Stomach (tissue), 8 donors: ENCODE measurements at regions not wholly inside any gene's neighbourhood (a gene's known extent, or its start where the extent isn't known, plus 50 kb on each side); places are given as distances from the start of the nearest gene placed in this dataset.

Experiments used
- DNase-seq, 2 donors: peaks; one replicate each; pipeline versions ENCODE4 v3.0.0 to v3.0.0-alpha.2; 2013 to 2019
- H3K27ac ChIP-seq, 5 donors: fragments of 200-600 bp in 4 of 5; sonication (generic) in 4 of 5; one replicate each; pipeline ENCODE4 v1.5.1; 2013 to 2019; ENCODE audit warnings: mild to moderate bottlenecking in 1 of 5, moderate library complexity in 1 of 5
- H3K27me3 ChIP-seq, 3 donors: fragments of 200-600 bp; sonication (generic); one replicate each; pipeline ENCODE4 v1.5.1; 2017 to 2019; ENCODE audit warnings: mixed run types in 1 of 3
- H3K36me3 ChIP-seq, 4 donors: fragments of 200-600 bp; sonication (generic); 1 replicate in 3 of 4; 2 replicates in 1 of 4; pipeline ENCODE4 v1.5.1; 2016 to 2019
- H3K4me1 ChIP-seq, 4 donors: fragments of 200-600 bp; sonication (generic); one replicate each; pipeline ENCODE4 v1.5.1; 2016 to 2019
- H3K4me3 ChIP-seq, 4 donors: fragments of 200-600 bp; sonication (generic) in 3 of 4; one replicate each; pipeline ENCODE4 v1.5.1; 2016 to 2019; ENCODE audit warnings: mild to moderate bottlenecking in 1 of 4
- H3K9me3 ChIP-seq, 4 donors: fragments of 200-600 bp; sonication (generic); one replicate each; pipeline ENCODE4 v1.5.1; 2016 to 2019
- CTCF ChIP-seq, 7 experiments: fragments of 450-650 bp in 4 of 7; fragments of 200-600 bp in 3 of 7; sonication (generic) in 3 of 7; IDR thresholded peaks; one replicate each; pipeline ENCODE4 v1.5.1; 2016 to 2019; ENCODE audit warnings: antibody characterized with exemption in 7 of 7, control low read depth in 2 of 7, mild to moderate bottlenecking in 1 of 7
- EP300 ChIP-seq: sonication (generic); formaldehyde crosslinking; IDR thresholded peaks from one replicate; pipeline ENCODE4 v1.6.1; 2017; ENCODE audit warnings: antibody characterized with exemption
- POLR2A ChIP-seq, 4 donors: fragments of 450-650 bp; IDR thresholded peaks; one replicate each; pipeline ENCODE4 v1.6.1; 2016; ENCODE audit warnings: antibody characterized with exemption in 4 of 4, control low read depth in 2 of 4, mild to moderate bottlenecking in 1 of 4, moderate library complexity in 1 of 4
- POLR2AphosphoS5 ChIP-seq, 3 donors: sonication (generic); formaldehyde crosslinking; IDR thresholded peaks; one replicate each; pipeline ENCODE4 v1.6.1; 2016; ENCODE audit warnings: antibody characterized with exemption in 3 of 3
- WGBS, 5 donors: extraction: QIAGEN DNeasy Blood & Tissue Kit in 3 of 5; methylation state at CpG; one replicate each; pipeline versions ENCODE4 v1.1.5 to v1.1.7; 2013 to 2018; 5-methylcytosine and 5-hydroxymethylcytosine counted together
- intact Hi-C: fragments of 100-400 bp; cut with DNase I; formaldehyde crosslinking; loops from one replicate; pipeline ENCODE4 v1.15.1; 2023; ENCODE audit warnings: low total_unique reads
- donor health status: healthy with polysubstance abuse.
- donor health status: Bipolar disorder and iron deficiency.
- donor health status: healthy.

- H3K27me3 ChIP-seq: no peaks in the 10 kb centered on the region
These were observed 337.9 kb downstream of the TBC1D32 start for GRCh38 chr6:120996340-120996739.

GRCh38 chr6:120994573-120994967 is 339.7 kb downstream of the TBC1D32 start:
- WGBS, 5 donors: 75 to 83% (median 81%) methylated on average over 4 of the region's 4 CpGs

More at GRCh38 chr6:120996340-120996739, 337.9 kb downstream of the TBC1D32 start:
- intact Hi-C loops: no loop called here
- TF ChIP-seq POLR2AphosphoS5 (IDR thresholded peaks at IDR 0.05): no peak
- TF ChIP-seq EP300: no peak
- TF ChIP-seq POLR2A (IDR thresholded peaks at IDR 0.05): no peak
- no peak for TF ChIP-seq CTCF (IDR thresholded peaks at IDR 0.05)
- no peaks in the 10 kb centered on the region for H3K36me3 ChIP-seq
- H3K4me1 ChIP-seq: no peaks in the 10 kb centered on the region
- WGBS, 5 donors: 50 to 71% (median 61%) methylated on average over 5 of the region's 5 CpGs
- H3K9me3 ChIP-seq: peaks cover 0 to 3% (median 0%) of the 10 kb centered on the region in 4 donors
- H3K27ac ChIP-seq: no peak overlapping the region
- no peak for DNase-seq
- no peak overlapping the region for H3K4me3 ChIP-seq

GRCh38 chr6:120993929-120994572 is 340.2 kb downstream of the TBC1D32 start:
- H3K4me3 ChIP-seq: no peak overlapping the region
- intact Hi-C loops: no loop called here
- DNase-seq: no peak
- no peaks in the 10 kb centered on the region for H3K9me3 ChIP-seq
- no peaks in the 10 kb centered on the region for H3K36me3 ChIP-seq
- WGBS, 5 donors: 58 to 64% (median 62%) methylated on average over 2 of the region's 2 CpGs
- H3K4me1 ChIP-seq: no peaks in the 10 kb centered on the region
- H3K27ac ChIP-seq: no peak overlapping the region
- no peaks in the 10 kb centered on the region for H3K27me3 ChIP-seq
- no peak for TF ChIP-seq POLR2A (IDR thresholded peaks at IDR 0.05)
- TF ChIP-seq POLR2AphosphoS5 (IDR thresholded peaks at IDR 0.05): no peak
- TF ChIP-seq CTCF (IDR thresholded peaks at IDR 0.05): no peak
- no peak for TF ChIP-seq EP300

More at GRCh38 chr6:120994573-120994967, 339.7 kb downstream of the TBC1D32 start:
- Histone ChIP-seq H3K9me3 (no peaks in the 10 kb centered on the region), H3K36me3 (no peaks in the 10 kb centered on the region), H3K4me1 (no peaks in the 10 kb centered on the region), H3K27ac (no peak overlapping the region), H3K4me3 (no peak overlapping the region), H3K27me3 (no peaks in the 10 kb centered on the region)
- no peak for DNase-seq
- intact Hi-C loops: no loop called here
- no peak for TF ChIP-seq EP300
- TF ChIP-seq POLR2AphosphoS5 (IDR thresholded peaks at IDR 0.05): no peak
- no peak for TF ChIP-seq CTCF (IDR thresholded peaks at IDR 0.05)
- no peak for TF ChIP-seq POLR2A (IDR thresholded peaks at IDR 0.05)

- Histone ChIP-seq H3K4me1 (no peaks in the 10 kb centered on the region), H3K9me3 (no peaks in the 10 kb centered on the region), H3K4me3 (no peak overlapping the region), H3K27ac (no peak overlapping the region), H3K36me3 (no peaks in the 10 kb centered on the region), H3K27me3 (no peaks in the 10 kb centered on the region)
- intact Hi-C loops: no loop called here
- no peak for TF ChIP-seq POLR2AphosphoS5 (IDR thresholded peaks at IDR 0.05)
- no peak for DNase-seq
These were observed 342.0 kb downstream of the TBC1D32 start for GRCh38 chr6:120992257-120992656.

- Histone ChIP-seq H3K27me3 (no peaks in the 10 kb centered on the region), H3K27ac (no peak overlapping the region), H3K36me3 (no peaks in the 10 kb centered on the region), H3K4me3 (no peak overlapping the region), H3K4me1 (no peaks in the 10 kb centered on the region), H3K9me3 (no peaks in the 10 kb centered on the region)
- intact Hi-C loops: no loop called here
- no peak for DNase-seq
- WGBS, 5 donors: 70 to 80% (median 72%) methylated on average over 5 of the region's 5 CpGs
- no peak for TF ChIP-seq POLR2AphosphoS5 (IDR thresholded peaks at IDR 0.05)
These were observed 343.4 kb downstream of the TBC1D32 start for GRCh38 chr6:120990866-120991265.
